Activated T-cell treated with anti-CD3 and anti-CD28 coated beads, Interleukin-2, amount 50 U/mL, for 48 hours (primary cell): ENCODE measurements at regions not wholly inside any gene's neighbourhood (a gene's known extent, or its start where the extent isn't known, plus 50 kb on each side); places are given as distances from the start of the nearest gene placed in this dataset.

Source experiments
- DNase-seq, 2 experiments: peaks; one replicate each; pipeline ENCODE4 v3.0.0-alpha.2; 2020

GRCh38 chr4:36740796-36741310, 459.4 kb downstream of the DTHD1 start:
- DNase-seq, result no peak

- no peak for DNase-seq
These were observed 466.1 kb downstream of the DTHD1 start for GRCh38 chr4:36747277-36748129.

- DNase-seq, result no peak
These were observed 471.6 kb downstream of the DTHD1 start for GRCh38 chr4:36753048-36753447.

GRCh38 chr4:36757580-36758311, 476.3 kb downstream of the DTHD1 start:
- DNase-seq, result no peak

GRCh38 chr4:36758312-36759178, 477.1 kb downstream of the DTHD1 start:
- no peak for DNase-seq

GRCh38 chr4:36761607-36762006, 480.2 kb downstream of the DTHD1 start:
- no peak for DNase-seq

GRCh38 chr4:36763814-36764213, 480.7 kb upstream of the NWD2 start:
- DNase-seq, result no peak

GRCh38 chr4:36767596-36767995, 476.9 kb upstream of the NWD2 start:
- no peak for DNase-seq

- DNase-seq, result no peak
These were observed 473.0 kb upstream of the NWD2 start for GRCh38 chr4:36771411-36772153.

- no peak for DNase-seq
These were observed 472.4 kb upstream of the NWD2 start for GRCh38 chr4:36772154-36772516.

- DNase-seq, result no peak
These were observed 471.1 kb upstream of the NWD2 start for GRCh38 chr4:36773467-36773866.

- no peak for DNase-seq
These were observed 469.0 kb upstream of the NWD2 start for GRCh38 chr4:36775544-36775943.

- DNase-seq, result no peak
These were observed 464.9 kb upstream of the NWD2 start for GRCh38 chr4:36779601-36780000.

GRCh38 chr4:36785973-36786372, 458.6 kb upstream of the NWD2 start:
- no peak for DNase-seq

GRCh38 chr4:36786519-36786918, 458.0 kb upstream of the NWD2 start:
- DNase-seq, result no peak

GRCh38 chr4:36794716-36795115, 449.8 kb upstream of the NWD2 start:
- no peak for DNase-seq

GRCh38 chr4:36812149-36812548, 432.4 kb upstream of the NWD2 start:
- DNase-seq, result no peak

GRCh38 chr4:36815536-36815935, 429.0 kb upstream of the NWD2 start:
- DNase-seq, result no peak

- no peak for DNase-seq
These were observed 421.2 kb upstream of the NWD2 start for GRCh38 chr4:36823199-36823967.

GRCh38 chr4:36824682-36825081, 419.9 kb upstream of the NWD2 start:
- DNase-seq, result no peak

- no peak for DNase-seq
These were observed 409.3 kb upstream of the NWD2 start for GRCh38 chr4:36835246-36835645.
